ENCODE measurements at regions not wholly inside any gene's neighbourhood (a gene's known extent, or its start where the extent isn't known, plus 50 kb on each side); places are given as distances from the start of the nearest gene placed in this dataset.

- Mint-ChIP-seq H3K36me3 (ENCODE audit: unreplicated experiment) (no peaks in the 10 kb centered on the region), H3K4me3 (ENCODE audit: unreplicated experiment) (no peak overlapping the region), H3K27ac (ENCODE audit: unreplicated experiment) (no peak overlapping the region), H3K9me3 (ENCODE audit: unreplicated experiment) (no peaks in the 10 kb centered on the region), H3K27me3 (ENCODE audit: unreplicated experiment) (no peaks in the 10 kb centered on the region), H3K4me1 (ENCODE audit: unreplicated experiment) (no peaks in the 10 kb centered on the region)
- TF ChIP-seq, protein P1, sequence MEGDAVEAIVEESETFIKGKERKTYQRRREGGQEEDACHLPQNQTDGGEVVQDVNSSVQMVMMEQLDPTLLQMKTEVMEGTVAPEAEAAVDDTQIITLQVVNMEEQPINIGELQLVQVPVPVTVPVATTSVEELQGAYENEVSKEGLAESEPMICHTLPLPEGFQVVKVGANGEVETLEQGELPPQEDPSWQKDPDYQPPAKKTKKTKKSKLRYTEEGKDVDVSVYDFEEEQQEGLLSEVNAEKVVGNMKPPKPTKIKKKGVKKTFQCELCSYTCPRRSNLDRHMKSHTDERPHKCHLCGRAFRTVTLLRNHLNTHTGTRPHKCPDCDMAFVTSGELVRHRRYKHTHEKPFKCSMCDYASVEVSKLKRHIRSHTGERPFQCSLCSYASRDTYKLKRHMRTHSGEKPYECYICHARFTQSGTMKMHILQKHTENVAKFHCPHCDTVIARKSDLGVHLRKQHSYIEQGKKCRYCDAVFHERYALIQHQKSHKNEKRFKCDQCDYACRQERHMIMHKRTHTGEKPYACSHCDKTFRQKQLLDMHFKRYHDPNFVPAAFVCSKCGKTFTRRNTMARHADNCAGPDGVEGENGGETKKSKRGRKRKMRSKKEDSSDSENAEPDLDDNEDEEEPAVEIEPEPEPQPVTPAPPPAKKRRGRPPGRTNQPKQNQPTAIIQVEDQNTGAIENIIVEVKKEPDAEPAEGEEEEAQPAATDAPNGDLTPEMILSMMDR (IDR thresholded peaks at IDR 0.05): no peak
- no peak for DNase-seq (ENCODE audit: extremely low spot score, unreplicated experiment)
Observed at GRCh38 chr3:20852712-20853111, 666.7 kb upstream of the SGO1 start.

GRCh38 chr3:20849975-20850374 is 664.0 kb upstream of the SGO1 start:
- DNase-seq (ENCODE audit: extremely low spot score, unreplicated experiment): no peak

GRCh38 chr3:20846832-20847231 is 660.8 kb upstream of the SGO1 start:
- Mint-ChIP-seq H3K4me1 (ENCODE audit: unreplicated experiment) (no peaks in the 10 kb centered on the region), H3K27me3 (ENCODE audit: unreplicated experiment) (no peaks in the 10 kb centered on the region), H3K27ac (ENCODE audit: unreplicated experiment) (no peak overlapping the region), H3K36me3 (ENCODE audit: unreplicated experiment) (no peaks in the 10 kb centered on the region), H3K9me3 (ENCODE audit: unreplicated experiment) (no peaks in the 10 kb centered on the region), H3K4me3 (ENCODE audit: unreplicated experiment) (no peak overlapping the region)
- no peak for DNase-seq (ENCODE audit: extremely low spot score, unreplicated experiment)
- TF ChIP-seq, protein P1 (IDR thresholded peaks at IDR 0.05): no peak

More at GRCh38 chr3:20849975-20850374, 664.0 kb upstream of the SGO1 start:
- Mint-ChIP-seq H3K27me3 (ENCODE audit: unreplicated experiment) (no peaks in the 10 kb centered on the region), H3K27ac (ENCODE audit: unreplicated experiment) (no peak overlapping the region), H3K4me1 (ENCODE audit: unreplicated experiment) (no peaks in the 10 kb centered on the region), H3K9me3 (ENCODE audit: unreplicated experiment) (no peaks in the 10 kb centered on the region), H3K36me3 (ENCODE audit: unreplicated experiment) (no peaks in the 10 kb centered on the region), H3K4me3 (ENCODE audit: unreplicated experiment) (no peak overlapping the region)
- TF ChIP-seq, protein P1 (IDR thresholded peaks at IDR 0.05): no peak

DNA sequence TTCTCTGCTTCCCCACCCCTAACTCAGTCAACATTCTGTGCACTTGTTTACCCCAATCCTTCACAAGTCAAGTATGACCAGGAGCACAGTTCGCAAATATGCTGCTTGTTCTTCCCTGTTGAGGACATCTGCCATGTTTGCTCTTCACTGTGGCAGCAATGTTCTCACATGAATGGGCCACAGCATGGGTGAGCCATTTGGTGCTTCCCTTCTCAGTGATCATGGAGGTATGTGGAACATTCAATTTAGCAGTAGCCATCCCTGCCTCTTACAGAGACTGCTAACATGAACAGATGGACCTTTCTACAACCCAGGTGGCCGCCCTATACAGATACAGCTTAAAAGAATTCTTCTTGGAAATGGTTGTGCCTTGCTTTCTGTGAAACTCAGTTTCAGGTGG is 660.1 kb upstream of the SGO1 start:
- Mint-ChIP-seq H3K4me3 (ENCODE audit: unreplicated experiment) (no peak overlapping the region), H3K36me3 (ENCODE audit: unreplicated experiment) (no peaks in the 10 kb centered on the region), H3K27me3 (ENCODE audit: unreplicated experiment) (no peaks in the 10 kb centered on the region), H3K27ac (ENCODE audit: unreplicated experiment) (no peak overlapping the region), H3K4me1 (ENCODE audit: unreplicated experiment) (no peaks in the 10 kb centered on the region), H3K9me3 (ENCODE audit: unreplicated experiment) (no peaks in the 10 kb centered on the region)
- no peak for DNase-seq (ENCODE audit: extremely low spot score, unreplicated experiment)
- TF ChIP-seq, protein P1 (IDR thresholded peaks at IDR 0.05): no peak

GRCh38 chr3:20844851-20845250 is 658.8 kb upstream of the SGO1 start:
- Mint-ChIP-seq H3K27ac (ENCODE audit: unreplicated experiment) (no peak overlapping the region), H3K4me1 (ENCODE audit: unreplicated experiment) (no peaks in the 10 kb centered on the region), H3K36me3 (ENCODE audit: unreplicated experiment) (no peaks in the 10 kb centered on the region), H3K4me3 (ENCODE audit: unreplicated experiment) (no peak overlapping the region), H3K27me3 (ENCODE audit: unreplicated experiment) (no peaks in the 10 kb centered on the region), H3K9me3 (ENCODE audit: unreplicated experiment) (no peaks in the 10 kb centered on the region)
- TF ChIP-seq, protein P1 (IDR thresholded peaks at IDR 0.05): no peak
- DNase-seq (ENCODE audit: extremely low spot score, unreplicated experiment): no peak

All from osteocyte (in vitro differentiated cells).